CD14-positive monocyte (primary cell): ENCODE measurements at regions not wholly inside any gene's neighbourhood (a gene's known extent, or its start where the extent isn't known, plus 50 kb on each side); places are given as distances from the start of the nearest gene placed in this dataset.

Experiments used
- DNase-seq, 3 donors: peaks; one replicate each; pipeline ENCODE4 v3.0.0-alpha.2; 2011 to 2022
- H2AFZ ChIP-seq: 2 replicates; pipeline ENCODE4 v1.6.0; 2012; ENCODE audit warnings: mild to moderate bottlenecking, low read depth, low read length, inconsistent platforms; ENCODE audit not compliant: insufficient read depth, poor library complexity, severe bottlenecking
- H3K27ac ChIP-seq, 2 donors: 1 replicate in 1 of 2; 2 replicates in 1 of 2; pipeline ENCODE4 v1.5.1; 2012 to 2013; ENCODE audit warnings: low read length in 2 of 2, control low read depth in 1 of 2, inconsistent platforms in 1 of 2, low read depth in 1 of 2, mild to moderate bottlenecking in 1 of 2
- H3K27me3 ChIP-seq, 2 donors: one replicate each; pipeline versions ENCODE4 v1.6.0 to v1.6.1; 2011 to 2013; ENCODE audit warnings: low read length in 2 of 2; ENCODE audit not compliant: control insufficient read depth in 2 of 2, insufficient read depth in 2 of 2
- H3K36me3 ChIP-seq, 2 donors: replicated peaks in 1 of 2; 1 replicate in 1 of 2; 2 replicates in 1 of 2; pipeline versions ENCODE4 v1.5.1 to v1.6.1; 2012 to 2013; ENCODE audit warnings: low read length in 2 of 2, control low read depth in 1 of 2, inconsistent platforms in 1 of 2, mild to moderate bottlenecking in 1 of 2; ENCODE audit not compliant: insufficient read depth in 2 of 2, control insufficient read depth in 1 of 2
- H3K4me1 ChIP-seq, 2 donors: 1 replicate in 1 of 2; 2 replicates in 1 of 2; pipeline versions ENCODE4 v1.5.1 to v1.6.1; 2012 to 2013; ENCODE audit warnings: low read length in 2 of 2, control low read depth in 1 of 2, inconsistent platforms in 1 of 2, mild to moderate bottlenecking in 1 of 2, moderate library complexity in 1 of 2; ENCODE audit not compliant: insufficient read depth in 2 of 2, control insufficient read depth in 1 of 2
- H3K4me2 ChIP-seq: replicated peaks from 2 replicates; pipeline ENCODE3; 2012; ENCODE audit warnings: low read length, moderate library complexity, mild to moderate bottlenecking; ENCODE audit not compliant: poor library complexity, severe bottlenecking; ENCODE audit errors: extremely low read depth
- H3K4me3 ChIP-seq, 3 experiments: fragments of 200-600 bp in 1 of 3; sonication (generic) in 1 of 3; replicated peaks in 1 of 3; 1 replicate in 2 of 3; 2 replicates in 1 of 3; pipeline ENCODE4 v1.5.1; 2011 to 2013; ENCODE audit warnings: low read length in 3 of 3, mild to moderate bottlenecking in 3 of 3, control low read depth in 2 of 3, low read depth in 2 of 3, inconsistent platforms in 1 of 3, moderate library complexity in 1 of 3
- H3K79me2 ChIP-seq: 2 replicates; pipeline ENCODE4 v1.6.0; 2012; ENCODE audit warnings: mild to moderate bottlenecking, control low read depth, inconsistent platforms, low read length, moderate library complexity; ENCODE audit not compliant: insufficient read depth
- H3K9ac ChIP-seq: 2 replicates; pipeline ENCODE4 v1.6.0; 2017; ENCODE audit warnings: low read length, mild to moderate bottlenecking; ENCODE audit not compliant: insufficient read depth, poor library complexity, severe bottlenecking
- H3K9me3 ChIP-seq, 2 donors: replicated peaks in 1 of 2; 1 replicate in 1 of 2; 2 replicates in 1 of 2; pipeline versions ENCODE4 v1.5.1 to v1.6.1; 2012 to 2013; ENCODE audit warnings: low read length in 2 of 2, control low read depth in 1 of 2; ENCODE audit not compliant: control insufficient read depth in 1 of 2, insufficient read depth in 1 of 2
- H4K20me1 ChIP-seq: 2 replicates; pipeline ENCODE4 v1.6.0; 2012; ENCODE audit warnings: mild to moderate bottlenecking, low read length, control low read depth, moderate library complexity; ENCODE audit not compliant: insufficient read depth
- H3K27ac Mint-ChIP-seq, 7 donors: one replicate each; pipeline ENCODE4 v1.8.0; 2020; ENCODE audit warnings: mild to moderate bottlenecking in 7 of 7, mixed read lengths in 7 of 7, moderate library complexity in 6 of 7, inconsistent platforms in 2 of 7
- H3K27me3 Mint-ChIP-seq, 3 donors: one replicate each; pipeline ENCODE4 v1.8.0; 2021 to 2022; ENCODE audit warnings: low read depth in 3 of 3, mild to moderate bottlenecking in 3 of 3, mixed read lengths in 3 of 3, moderate library complexity in 3 of 3, inconsistent platforms in 1 of 3
- H3K36me3 Mint-ChIP-seq, 2 donors: one replicate each; pipeline ENCODE4 v1.8.0; 2020; ENCODE audit warnings: mixed read lengths in 2 of 2, inconsistent platforms in 1 of 2, mild to moderate bottlenecking in 1 of 2
- H3K4me1 Mint-ChIP-seq: one replicate; pipeline ENCODE4 v1.8.0; 2020; ENCODE audit warnings: mild to moderate bottlenecking, mixed read lengths
- H3K4me3 Mint-ChIP-seq, 2 donors: one replicate each; pipeline ENCODE4 v1.8.0; 2020; ENCODE audit warnings: mild to moderate bottlenecking in 2 of 2, mixed read lengths in 2 of 2, moderate library complexity in 1 of 2
- H3K9me3 Mint-ChIP-seq, 7 donors: one replicate each; pipeline ENCODE4 v1.8.0; 2020 to 2022; ENCODE audit warnings: mixed read lengths in 7 of 7, mild to moderate bottlenecking in 6 of 7, moderate library complexity in 6 of 7, inconsistent platforms in 2 of 7
- CTCF ChIP-seq: fragments of 200-600 bp; IDR thresholded peaks from one replicate; pipeline ENCODE4 v1.8.0; 2022; ENCODE audit warnings: antibody characterized with exemption, mild to moderate bottlenecking
- WGBS: methylation state at CpG from one replicate; pipeline ENCODE4 v1.1.5; 2013; ENCODE audit warnings: missing lambda C conversion rate; ENCODE audit not compliant: insufficient coverage; 5-methylcytosine and 5-hydroxymethylcytosine counted together
- intact Hi-C, 2 donors: fragments of 100-400 bp; cut with micrococcal nuclease; formaldehyde crosslinking; loops; one replicate each; pipeline versions ENCODE4 v1.15.0 to v1.15.1; 2023

- Histone ChIP-seq H3K27me3 (no peaks in the 10 kb centered on the region), H4K20me1 (no peaks in the 10 kb centered on the region), H3K27ac (no peak overlapping the region), H3K9me3 (no peaks in the 10 kb centered on the region), H3K4me3 (no peak overlapping the region), H3K9ac (no peak overlapping the region), H3K4me2 (no peak overlapping the region), H2AFZ (no peak overlapping the region), H3K4me1 (no peaks in the 10 kb centered on the region), H3K36me3 (no peaks in the 10 kb centered on the region), H3K79me2 (no peaks in the 10 kb centered on the region)
- no peak for TF ChIP-seq CTCF
- intact Hi-C loops = no loop called here
- Mint-ChIP-seq H3K4me3 (no peak overlapping the region), H3K27me3 (peaks cover 3 to 10% (median 6%) of the 10 kb centered on the region in 3 donors), H3K4me1 (no peaks in the 10 kb centered on the region), H3K27ac (peak overlapping the region in 1 of 7 donors; percentile 11), H3K36me3 (no peaks in the 10 kb centered on the region), H3K9me3 (peaks cover 0 to 3% (median 0%) of the 10 kb centered on the region in 7 donors)
- DNase-seq = no peak
- 97% methylated on average over 6 of the region's 12 CpGs for WGBS
These were observed 342.8 kb upstream of the SFSWAP start for GRCh38 chr12:131367983-131368667.

- DNase-seq = no peak
- no peak for TF ChIP-seq CTCF
These were observed 342.2 kb upstream of the SFSWAP start for GRCh38 chr12:131368668-131369071.

More at GRCh38 chr12:131368668-131369071, 342.2 kb upstream of the SFSWAP start:
- intact Hi-C loops = no loop called here
- H3K4me3 ChIP-seq = no peak overlapping the region
- H3K4me2 ChIP-seq = no peak overlapping the region
- no peaks in the 10 kb centered on the region for H3K4me1 Mint-ChIP-seq
- H2AFZ ChIP-seq = no peak overlapping the region
- no peaks in the 10 kb centered on the region for H3K36me3 Mint-ChIP-seq
- WGBS = 96% methylated on average over 4 of the region's 5 CpGs
- no peaks in the 10 kb centered on the region for H3K9me3 ChIP-seq
- no peak overlapping the region for H3K27ac ChIP-seq
- H3K27ac Mint-ChIP-seq = no peak overlapping the region
- H3K27me3 ChIP-seq = no peaks in the 10 kb centered on the region
- H3K4me3 Mint-ChIP-seq = no peak overlapping the region
- H3K79me2 ChIP-seq = no peaks in the 10 kb centered on the region
- H3K27me3 Mint-ChIP-seq = peaks cover 3 to 10% (median 5%) of the 10 kb centered on the region in 3 donors
- no peak overlapping the region for H3K9ac ChIP-seq
- H3K36me3 ChIP-seq = no peaks in the 10 kb centered on the region
- peaks cover 0 to 3% (median 0%) of the 10 kb centered on the region in 7 donors for H3K9me3 Mint-ChIP-seq
- H4K20me1 ChIP-seq = no peaks in the 10 kb centered on the region
- H3K4me1 ChIP-seq = no peaks in the 10 kb centered on the region
